LNCaP clone FGC (cell line): ENCODE measurements at regions not wholly inside any gene's neighbourhood (a gene's known extent, or its start where the extent isn't known, plus 50 kb on each side); places are given as distances from the start of the nearest gene placed in this dataset.

Source experiments
- DNase-seq: peaks from one replicate; pipeline ENCODE4 v3.0.0-alpha.2; 2011; ENCODE audit warnings: low read depth
- H3K4me3 ChIP-seq: 2 replicates; pipeline ENCODE4 v1.5.1; 2011; ENCODE audit warnings: mild to moderate bottlenecking, low read depth, low read length, control low read depth
- TF ChIP-seq, protein P1 (sequence below): IDR thresholded peaks from 2 replicates; pipeline ENCODE4 v1.5.1; 2012; ENCODE audit warnings: mild to moderate bottlenecking; ENCODE audit not compliant: control insufficient read depth, insufficient read depth; ENCODE audit errors: extremely low read depth

DNA sequence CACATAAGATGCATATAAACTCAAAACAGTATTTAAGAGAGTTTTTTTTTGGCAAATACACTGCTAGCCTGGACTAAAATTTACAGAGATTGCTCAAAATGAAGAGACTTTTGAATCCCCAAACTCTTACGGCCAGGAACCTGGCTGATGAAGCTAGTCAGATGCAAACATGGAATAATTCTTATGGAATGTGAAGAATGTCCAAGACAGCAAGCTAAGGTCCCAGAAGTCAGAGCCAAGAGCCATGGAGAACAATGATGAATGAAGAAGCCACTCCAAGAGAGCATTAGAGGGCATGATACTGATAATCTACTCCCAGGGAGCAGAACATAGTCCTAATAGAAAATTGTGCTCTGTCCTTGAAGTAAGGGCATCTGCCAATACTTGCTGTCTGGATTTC lies 705.5 kb downstream of the DIPK2A start:
- H3K4me3 ChIP-seq: no peak overlapping the region
- TF ChIP-seq, protein P1, sequence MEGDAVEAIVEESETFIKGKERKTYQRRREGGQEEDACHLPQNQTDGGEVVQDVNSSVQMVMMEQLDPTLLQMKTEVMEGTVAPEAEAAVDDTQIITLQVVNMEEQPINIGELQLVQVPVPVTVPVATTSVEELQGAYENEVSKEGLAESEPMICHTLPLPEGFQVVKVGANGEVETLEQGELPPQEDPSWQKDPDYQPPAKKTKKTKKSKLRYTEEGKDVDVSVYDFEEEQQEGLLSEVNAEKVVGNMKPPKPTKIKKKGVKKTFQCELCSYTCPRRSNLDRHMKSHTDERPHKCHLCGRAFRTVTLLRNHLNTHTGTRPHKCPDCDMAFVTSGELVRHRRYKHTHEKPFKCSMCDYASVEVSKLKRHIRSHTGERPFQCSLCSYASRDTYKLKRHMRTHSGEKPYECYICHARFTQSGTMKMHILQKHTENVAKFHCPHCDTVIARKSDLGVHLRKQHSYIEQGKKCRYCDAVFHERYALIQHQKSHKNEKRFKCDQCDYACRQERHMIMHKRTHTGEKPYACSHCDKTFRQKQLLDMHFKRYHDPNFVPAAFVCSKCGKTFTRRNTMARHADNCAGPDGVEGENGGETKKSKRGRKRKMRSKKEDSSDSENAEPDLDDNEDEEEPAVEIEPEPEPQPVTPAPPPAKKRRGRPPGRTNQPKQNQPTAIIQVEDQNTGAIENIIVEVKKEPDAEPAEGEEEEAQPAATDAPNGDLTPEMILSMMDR: no peak
- no peak for DNase-seq

DNA sequence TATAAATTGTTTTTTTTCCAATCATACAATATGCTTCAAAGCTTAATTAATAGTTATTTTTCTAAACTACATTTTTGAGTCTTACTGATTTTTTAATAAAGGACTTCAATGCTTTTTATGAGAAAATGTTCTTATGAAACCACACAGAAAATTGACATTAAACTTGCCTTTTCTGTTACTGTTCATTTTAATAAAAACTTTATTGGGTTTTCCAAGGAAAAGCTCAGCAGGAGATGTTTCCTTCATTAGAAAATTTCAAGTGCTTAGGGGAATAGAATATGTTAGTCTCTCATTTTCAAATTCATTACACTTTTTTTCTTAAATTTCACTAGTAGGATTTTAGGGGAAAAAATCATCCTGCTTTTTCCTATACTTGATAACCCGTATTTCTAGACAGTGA lies 711.4 kb downstream of the DIPK2A start:
- H3K4me3 ChIP-seq: no peak overlapping the region
- DNase-seq: no peak
- TF ChIP-seq, protein P1: no peak

- DNase-seq: no peak
- no peak overlapping the region for H3K4me3 ChIP-seq
- TF ChIP-seq, protein P1: peak; percentile 61
Observed at GRCh38 chr3:144687862-144688261, 716.2 kb downstream of the DIPK2A start.

DNA sequence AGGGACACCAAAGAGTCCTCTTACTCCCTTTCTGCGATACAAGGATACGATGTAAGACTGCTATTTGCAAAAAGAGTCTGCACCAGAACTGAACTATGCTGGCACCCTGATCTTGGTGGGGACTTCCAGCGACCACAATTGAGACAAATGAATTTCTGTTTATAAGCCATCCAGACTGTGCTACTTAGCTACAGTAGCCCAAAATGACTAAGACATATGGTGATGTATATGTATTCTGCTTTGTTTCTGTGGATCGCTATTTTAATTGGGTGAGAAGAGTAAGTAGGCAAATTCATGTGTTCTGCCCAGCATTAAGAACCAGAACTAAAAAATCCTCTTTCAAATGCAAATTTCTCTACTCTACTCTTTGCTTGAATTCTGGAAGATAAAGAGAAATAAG lies 720.9 kb downstream of the DIPK2A start:
- TF ChIP-seq, protein P1: no peak
- no peak for DNase-seq

GRCh38 chr3:144708437-144708836 lies 736.8 kb downstream of the DIPK2A start:
- H3K4me3 ChIP-seq: no peak overlapping the region
- no peak for DNase-seq
- TF ChIP-seq, protein P1: no peak

More for the DNA sequence above, 720.9 kb downstream of the DIPK2A start:
- no peak overlapping the region for H3K4me3 ChIP-seq

GRCh38 chr3:144737281-144737680 lies 765.7 kb downstream of the DIPK2A start:
- TF ChIP-seq, protein P1: no peak
- DNase-seq: no peak
- H3K4me3 ChIP-seq: no peak overlapping the region

DNA sequence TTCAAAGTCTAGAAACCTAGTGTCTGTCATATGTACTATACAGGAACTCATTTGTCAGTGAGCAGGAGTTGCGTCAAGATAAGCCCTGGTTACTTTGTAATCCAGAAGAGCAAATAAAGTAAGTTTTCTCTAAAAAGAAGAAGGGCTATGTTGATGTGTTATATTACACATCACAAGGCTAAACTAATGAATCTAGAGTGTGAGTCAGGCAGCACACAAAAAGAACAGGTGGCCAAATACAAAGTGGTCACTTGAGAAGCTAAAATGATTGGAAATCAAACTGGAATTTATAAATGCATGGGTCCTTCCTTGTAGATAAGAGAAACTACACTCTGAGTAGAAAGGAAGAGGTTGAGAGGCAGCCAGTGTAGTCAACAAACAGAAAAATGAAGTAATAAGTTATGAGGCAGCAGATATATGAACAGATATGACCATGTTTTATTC lies 771.6 kb downstream of the DIPK2A start:
- DNase-seq: no peak
- TF ChIP-seq, protein P1: no peak
- no peak overlapping the region for H3K4me3 ChIP-seq
